Effector memory CD8-positive, alpha-beta T cell (primary cell): ENCODE measurements at regions not wholly inside any gene's neighbourhood (a gene's known extent, or its start where the extent isn't known, plus 50 kb on each side); places are given as distances from the start of the nearest gene placed in this dataset.

Experiments
- ATAC-seq: fragments of 150-1000 bp; cut with Tn5 transposase; replicated peaks from 2 replicates; pipeline ENCODE4 v1.10.0; 2021; ENCODE audit warnings: mild to moderate bottlenecking, moderate library complexity
- DNase-seq, 3 experiments: peaks; one replicate each; pipeline ENCODE4 v3.0.0; 2021
- H3K27ac Mint-ChIP-seq, 2 donors: one replicate each; pipeline ENCODE4 v1.8.0; 2022; ENCODE audit warnings: mild to moderate bottlenecking in 2 of 2, mixed read lengths in 2 of 2, moderate library complexity in 2 of 2
- H3K27me3 Mint-ChIP-seq, 2 donors: one replicate each; pipeline ENCODE4 v1.8.0; 2022; ENCODE audit warnings: mixed read lengths in 2 of 2
- H3K36me3 Mint-ChIP-seq: one replicate; pipeline ENCODE4 v1.8.0; 2022; ENCODE audit warnings: mild to moderate bottlenecking, moderate library complexity, mixed read lengths; ENCODE audit not compliant: insufficient read depth
- H3K4me1 Mint-ChIP-seq, 2 donors: one replicate each; pipeline ENCODE4 v1.8.0; 2022; ENCODE audit warnings: low read depth in 2 of 2, mixed read lengths in 2 of 2
- H3K4me3 Mint-ChIP-seq, 2 donors: one replicate each; pipeline ENCODE4 v1.8.0; 2022; ENCODE audit warnings: mild to moderate bottlenecking in 2 of 2, mixed read lengths in 2 of 2, moderate library complexity in 2 of 2
- H3K9me3 Mint-ChIP-seq, 2 donors: one replicate each; pipeline ENCODE4 v1.8.0; 2022; ENCODE audit warnings: mixed read lengths in 2 of 2

DNA sequence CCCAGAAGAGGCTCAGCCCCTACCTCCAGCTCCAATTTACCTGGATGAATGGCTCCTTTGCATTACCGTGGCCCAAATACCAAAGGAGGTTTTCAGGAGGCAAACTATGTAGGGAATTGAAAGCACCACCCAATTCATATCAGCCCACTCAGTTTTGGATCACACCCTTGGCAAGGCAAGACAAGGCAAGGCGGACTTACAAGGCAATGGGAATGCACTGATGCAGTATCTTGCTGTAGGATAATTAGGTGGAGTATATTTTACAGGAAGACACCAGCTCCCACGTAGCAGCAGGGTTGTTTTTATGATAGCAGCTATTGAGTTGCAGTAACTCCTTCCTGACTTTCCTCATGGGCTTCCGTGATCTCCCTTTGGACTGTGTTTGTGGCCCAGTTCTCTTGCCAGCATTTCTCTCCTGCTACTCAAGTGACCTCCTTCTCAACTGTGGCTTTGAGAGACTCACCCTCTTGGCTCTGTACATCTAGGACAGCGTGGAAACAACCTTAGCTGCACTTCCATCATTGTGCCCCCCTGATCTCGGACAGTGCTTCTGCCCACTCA, 935.9 kb downstream of the EFNB2 start:
- no peak overlapping the region for H3K27ac Mint-ChIP-seq
- ATAC-seq = no peak
- H3K9me3 Mint-ChIP-seq = peaks cover 18 to 36% of the 10 kb centered on the region in 2 donors
- no peaks in the 10 kb centered on the region for H3K4me1 Mint-ChIP-seq
- no peaks in the 10 kb centered on the region for H3K27me3 Mint-ChIP-seq
- H3K36me3 Mint-ChIP-seq = no peaks in the 10 kb centered on the region
- H3K4me3 Mint-ChIP-seq = no peak overlapping the region
- no peak for DNase-seq

DNA sequence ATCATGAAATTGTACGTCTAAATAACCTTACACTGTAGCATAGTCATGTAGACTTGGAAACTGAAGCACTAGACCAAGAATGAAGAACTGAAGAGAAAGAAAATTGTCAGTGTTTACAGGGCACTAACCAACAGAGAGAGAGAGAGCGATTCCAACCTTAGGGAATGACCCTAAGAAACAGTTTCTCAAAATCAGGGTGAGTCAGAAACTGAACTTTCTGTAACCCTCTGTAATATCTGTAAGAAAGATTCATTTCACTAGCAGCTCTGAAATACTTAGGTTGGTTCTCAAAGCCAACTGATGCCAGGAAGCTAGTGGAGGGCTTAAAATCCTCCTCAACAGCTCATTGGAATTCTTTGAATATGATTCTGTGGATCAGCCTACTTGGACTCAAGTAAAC, 936.9 kb downstream of the EFNB2 start:
- Mint-ChIP-seq H3K4me1 (no peaks in the 10 kb centered on the region), H3K27me3 (no peaks in the 10 kb centered on the region)

DNA sequence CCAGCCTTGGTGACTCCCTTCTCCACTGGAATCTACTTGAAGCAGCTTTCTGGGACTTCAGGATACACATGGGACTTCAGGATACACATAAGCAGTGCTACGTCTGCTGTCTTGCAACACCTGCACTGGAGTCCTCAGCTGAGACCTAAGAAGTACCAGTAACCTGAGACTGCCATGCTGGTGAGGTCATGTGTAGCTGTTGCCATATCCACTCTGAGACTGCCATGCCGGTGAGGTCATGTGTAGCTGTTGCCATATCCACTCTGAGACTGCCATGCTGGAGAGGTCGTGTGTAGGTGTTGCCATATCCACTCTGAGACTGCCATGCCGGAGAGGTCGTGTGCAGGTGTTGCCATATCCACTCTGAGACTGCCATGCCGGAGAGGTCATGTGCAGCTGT, 937.9 kb downstream of the EFNB2 start:
- no peaks in the 10 kb centered on the region for H3K36me3 Mint-ChIP-seq
- H3K4me3 Mint-ChIP-seq = no peak overlapping the region
- peaks cover 11 to 28% of the 10 kb centered on the region in 2 donors for H3K9me3 Mint-ChIP-seq
- H3K27me3 Mint-ChIP-seq = no peaks in the 10 kb centered on the region
- H3K27ac Mint-ChIP-seq = no peak overlapping the region
- DNase-seq = no peak
- no peaks in the 10 kb centered on the region for H3K4me1 Mint-ChIP-seq
- no peak for ATAC-seq

More for the DNA sequence above, 936.9 kb downstream of the EFNB2 start:
- no peak overlapping the region for H3K27ac Mint-ChIP-seq
- no peaks in the 10 kb centered on the region for H3K36me3 Mint-ChIP-seq
- peaks cover 14 to 36% of the 10 kb centered on the region in 2 donors for H3K9me3 Mint-ChIP-seq
- DNase-seq (no peak), ATAC-seq (no peak)
- no peak overlapping the region for H3K4me3 Mint-ChIP-seq

DNA sequence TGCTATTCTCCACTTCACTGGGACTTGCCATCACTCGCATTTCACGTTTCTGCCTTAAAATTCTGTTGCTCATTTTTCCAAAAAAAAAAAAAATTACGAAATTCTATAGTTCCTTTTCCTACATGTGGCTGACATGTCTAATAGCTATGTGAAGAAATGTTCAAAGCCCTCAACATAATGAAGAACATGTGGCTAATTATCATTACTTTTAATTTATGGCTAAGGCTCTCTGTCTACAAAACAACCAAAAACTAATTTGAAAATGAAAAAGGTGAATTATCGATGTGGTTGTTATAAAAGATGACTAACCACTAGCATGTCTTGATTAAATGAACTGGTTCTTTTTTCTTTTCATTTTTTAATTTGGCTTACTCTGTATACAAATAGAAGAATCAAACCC, 940.0 kb downstream of the EFNB2 start:
- no peak for DNase-seq
- Mint-ChIP-seq H3K9me3 (peaks cover 11 to 18% of the 10 kb centered on the region in 2 donors), H3K4me1 (no peaks in the 10 kb centered on the region), H3K4me3 (no peak overlapping the region), H3K27me3 (no peaks in the 10 kb centered on the region), H3K36me3 (no peaks in the 10 kb centered on the region), H3K27ac (no peak overlapping the region)
- no peak for ATAC-seq

DNA sequence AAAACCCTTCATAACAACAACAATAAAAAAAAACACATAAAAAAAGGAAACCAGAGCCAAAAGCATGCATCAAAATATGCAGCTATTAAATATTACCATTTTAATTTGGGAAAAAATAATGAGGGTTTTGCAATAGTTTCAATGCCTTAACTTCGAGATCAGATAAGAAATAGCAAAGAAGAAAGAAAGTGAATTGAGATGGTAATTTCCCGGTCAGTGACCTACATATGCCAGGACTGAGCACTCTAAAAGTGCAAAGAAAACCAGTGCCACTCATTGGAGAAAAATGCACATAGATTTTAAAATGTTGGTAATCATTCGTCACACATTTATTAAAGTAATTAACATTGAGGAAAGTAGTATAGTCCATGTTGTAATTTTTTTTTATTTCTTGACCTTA, 944.2 kb downstream of the EFNB2 start:
- DNase-seq (no peak), ATAC-seq (no peak)
- no peaks in the 10 kb centered on the region for H3K4me1 Mint-ChIP-seq
- no peaks in the 10 kb centered on the region for H3K9me3 Mint-ChIP-seq
- H3K36me3 Mint-ChIP-seq = no peaks in the 10 kb centered on the region
- no peaks in the 10 kb centered on the region for H3K27me3 Mint-ChIP-seq
- no peak overlapping the region for H3K27ac Mint-ChIP-seq
- H3K4me3 Mint-ChIP-seq = no peak overlapping the region

DNA sequence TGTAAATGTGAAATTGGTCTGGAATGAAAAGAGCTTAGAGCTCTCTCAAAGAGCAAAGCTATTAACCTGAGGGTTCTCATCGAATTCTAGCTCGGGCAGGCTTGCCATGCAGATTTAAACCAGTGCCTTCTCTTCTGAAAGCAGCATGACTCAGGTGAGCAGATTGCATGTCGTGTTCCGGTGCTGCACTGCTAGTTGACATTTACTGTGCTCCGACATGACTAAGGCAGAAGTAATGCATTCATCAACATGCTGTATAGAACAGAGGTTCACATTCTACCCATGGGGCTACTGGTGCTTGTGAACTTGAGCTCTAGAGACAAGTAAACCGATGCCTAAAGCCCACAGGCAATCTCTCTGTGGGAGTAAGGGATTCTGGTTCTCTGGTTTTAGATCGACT, 947.7 kb downstream of the EFNB2 start:
- Mint-ChIP-seq H3K9me3 (peaks cover 0 to 3% of the 10 kb centered on the region in 2 donors), H3K27me3 (no peaks in the 10 kb centered on the region), H3K4me1 (no peaks in the 10 kb centered on the region), H3K27ac (no peak overlapping the region), H3K4me3 (no peak overlapping the region), H3K36me3 (no peaks in the 10 kb centered on the region)
- DNase-seq (no peak), ATAC-seq (no peak)

DNA sequence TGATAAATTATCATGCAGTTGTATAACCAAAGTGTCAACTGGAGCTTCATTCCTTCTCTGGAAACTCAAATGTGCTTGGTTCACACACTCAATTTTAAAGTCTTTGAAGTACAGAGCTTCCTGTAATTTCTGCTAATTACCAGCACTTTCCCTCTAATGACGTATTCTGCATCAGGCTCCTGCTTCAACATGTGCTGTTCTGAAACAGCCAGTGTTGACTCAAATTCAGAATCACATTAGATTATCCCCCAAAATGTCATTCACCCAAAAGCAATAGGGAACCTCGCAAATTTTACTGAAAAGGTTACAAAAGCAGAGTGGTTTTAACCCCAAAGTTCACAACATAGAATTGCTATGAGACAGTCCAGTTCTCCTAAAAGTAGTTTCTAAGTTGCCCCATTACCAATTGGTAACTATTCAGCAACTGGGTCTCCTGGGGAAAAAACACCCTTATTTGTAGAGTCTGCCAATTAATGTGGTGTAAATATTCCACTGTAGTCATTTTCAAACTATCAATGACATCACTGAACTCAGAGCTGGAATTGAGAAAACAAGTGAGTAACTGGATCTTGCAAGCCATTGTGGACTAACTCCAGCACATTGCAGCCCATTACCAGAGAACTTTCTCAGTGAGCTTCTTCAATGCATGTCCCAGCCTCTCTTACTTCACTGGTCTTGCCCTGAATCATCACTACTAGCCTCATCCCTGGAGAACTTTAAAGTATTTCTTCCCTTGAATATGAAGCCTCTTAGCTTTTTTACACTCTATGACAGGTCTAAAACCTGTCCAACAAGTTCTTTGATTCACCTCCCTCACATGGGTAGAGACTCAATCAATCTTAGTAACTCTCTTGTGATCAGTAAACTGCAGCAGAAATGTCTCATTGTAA, 955.4 kb downstream of the EFNB2 start:
- H3K36me3 Mint-ChIP-seq = no peaks in the 10 kb centered on the region
- no peaks in the 10 kb centered on the region for H3K27me3 Mint-ChIP-seq
- H3K9me3 Mint-ChIP-seq = peaks cover 8 to 13% of the 10 kb centered on the region in 2 donors
- H3K4me3 Mint-ChIP-seq = no peak overlapping the region
- no peak overlapping the region for H3K27ac Mint-ChIP-seq
- no peak for ATAC-seq
- no peak for DNase-seq
- no peaks in the 10 kb centered on the region for H3K4me1 Mint-ChIP-seq

DNA sequence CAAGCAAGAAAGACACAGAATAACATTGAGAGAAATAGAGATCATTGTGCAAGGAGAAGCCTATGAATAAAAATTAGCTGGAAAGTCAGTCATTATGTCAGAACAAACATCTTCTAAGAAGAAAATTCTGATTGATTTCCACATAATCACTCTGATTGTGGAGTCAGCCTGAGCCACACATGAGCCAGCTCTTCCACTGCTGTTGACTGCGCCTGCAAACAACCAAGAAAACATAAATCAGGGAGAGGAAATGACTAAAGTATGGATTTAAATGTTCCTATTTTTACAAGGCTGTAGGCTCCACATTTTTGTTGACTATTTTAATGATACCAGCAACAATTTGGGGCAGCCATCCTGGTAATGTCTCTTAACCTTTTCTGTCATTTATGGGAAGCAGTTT, 962.3 kb downstream of the EFNB2 start:
- H3K27me3 Mint-ChIP-seq = no peaks in the 10 kb centered on the region
- H3K36me3 Mint-ChIP-seq = no peaks in the 10 kb centered on the region
- peaks cover 0 to 9% of the 10 kb centered on the region in 2 donors for H3K9me3 Mint-ChIP-seq
- no peak overlapping the region for H3K27ac Mint-ChIP-seq
- DNase-seq = no peak
- no peak overlapping the region for H3K4me3 Mint-ChIP-seq
- H3K4me1 Mint-ChIP-seq = no peaks in the 10 kb centered on the region
- ATAC-seq = no peak

DNA sequence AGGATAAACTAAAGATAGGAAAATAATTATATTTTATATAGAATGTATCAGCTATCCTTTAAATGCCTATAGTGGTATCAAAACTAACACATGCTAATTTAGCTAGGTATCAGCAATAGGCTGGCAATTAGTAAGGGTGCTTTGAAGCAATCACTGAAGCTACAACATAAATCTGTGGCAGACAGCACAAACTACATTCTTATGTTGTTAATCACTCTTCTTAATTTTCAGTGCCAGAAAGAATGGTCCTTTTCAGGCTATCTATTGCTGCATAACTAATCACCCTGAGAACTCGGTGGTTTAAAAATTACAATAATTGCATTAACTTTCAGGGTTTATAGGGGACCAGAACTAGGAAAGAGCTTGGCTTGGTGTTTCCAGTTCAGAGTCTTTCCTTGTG, 963.1 kb downstream of the EFNB2 start:
- H3K4me1 Mint-ChIP-seq = no peaks in the 10 kb centered on the region
- H3K27ac Mint-ChIP-seq = no peak overlapping the region
- H3K9me3 Mint-ChIP-seq = peaks cover 0 to 12% of the 10 kb centered on the region in 2 donors
- ATAC-seq = no peak
- no peak overlapping the region for H3K4me3 Mint-ChIP-seq
- no peaks in the 10 kb centered on the region for H3K27me3 Mint-ChIP-seq
- no peak for DNase-seq
- no peaks in the 10 kb centered on the region for H3K36me3 Mint-ChIP-seq

DNA sequence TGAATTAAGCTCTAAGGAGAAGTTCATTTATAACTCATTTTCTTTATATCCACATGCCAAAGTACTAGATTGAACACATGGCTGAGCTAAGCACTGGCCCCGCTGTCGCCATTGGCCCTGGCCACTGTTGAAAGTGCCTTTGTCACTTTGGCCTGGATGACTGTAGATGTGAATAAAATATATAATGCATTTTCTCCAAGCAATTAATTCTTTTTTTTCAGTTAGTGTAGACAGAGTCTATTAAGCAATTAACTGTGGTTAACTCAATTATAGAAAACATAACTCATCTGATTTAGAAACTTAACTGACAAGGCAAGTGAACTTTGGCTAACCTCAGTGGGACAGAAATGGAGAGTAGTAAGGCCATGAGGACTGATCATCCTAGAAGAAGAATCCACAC, 965.6 kb downstream of the EFNB2 start:
- H3K4me3 Mint-ChIP-seq = no peak overlapping the region
- no peak overlapping the region for H3K27ac Mint-ChIP-seq
- DNase-seq = no peak
- H3K4me1 Mint-ChIP-seq = no peaks in the 10 kb centered on the region
- no peaks in the 10 kb centered on the region for H3K27me3 Mint-ChIP-seq
- no peak for ATAC-seq
- peaks cover 0 to 12% of the 10 kb centered on the region in 2 donors for H3K9me3 Mint-ChIP-seq
- no peaks in the 10 kb centered on the region for H3K36me3 Mint-ChIP-seq

DNA sequence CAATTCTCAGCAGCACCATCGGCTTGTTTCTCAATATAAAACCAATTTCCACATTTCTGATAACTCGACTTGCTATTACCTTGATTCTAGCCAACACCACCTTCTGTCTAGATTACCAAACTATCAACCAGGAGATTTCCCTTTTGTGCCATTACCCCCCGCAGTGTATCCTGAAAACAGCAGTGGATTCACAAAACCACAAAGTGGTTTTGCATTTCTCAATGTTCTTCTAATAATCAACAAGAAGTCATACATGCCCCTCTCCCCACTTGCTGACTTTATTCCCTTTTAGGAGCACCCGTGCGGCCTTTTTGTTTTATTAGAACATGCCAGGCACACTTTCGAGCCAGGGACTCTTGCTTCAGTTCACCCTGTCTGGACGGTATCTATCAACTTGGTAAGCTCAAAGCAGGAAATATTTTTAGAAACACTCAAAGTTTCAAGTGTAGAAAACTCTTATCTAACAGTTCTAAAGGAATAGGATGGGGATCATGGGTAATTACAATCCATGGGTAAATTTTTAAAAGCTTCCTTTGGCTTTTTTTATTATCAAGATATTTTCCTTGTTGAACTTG, 967.4 kb downstream of the EFNB2 start:
- H3K36me3 Mint-ChIP-seq = no peaks in the 10 kb centered on the region
- no peaks in the 10 kb centered on the region for H3K4me1 Mint-ChIP-seq
- no peaks in the 10 kb centered on the region for H3K27me3 Mint-ChIP-seq
- ATAC-seq = no peak
- H3K9me3 Mint-ChIP-seq = peaks cover 0 to 9% of the 10 kb centered on the region in 2 donors
- H3K27ac Mint-ChIP-seq = no peak overlapping the region
- H3K4me3 Mint-ChIP-seq = no peak overlapping the region
- DNase-seq = no peak

DNA sequence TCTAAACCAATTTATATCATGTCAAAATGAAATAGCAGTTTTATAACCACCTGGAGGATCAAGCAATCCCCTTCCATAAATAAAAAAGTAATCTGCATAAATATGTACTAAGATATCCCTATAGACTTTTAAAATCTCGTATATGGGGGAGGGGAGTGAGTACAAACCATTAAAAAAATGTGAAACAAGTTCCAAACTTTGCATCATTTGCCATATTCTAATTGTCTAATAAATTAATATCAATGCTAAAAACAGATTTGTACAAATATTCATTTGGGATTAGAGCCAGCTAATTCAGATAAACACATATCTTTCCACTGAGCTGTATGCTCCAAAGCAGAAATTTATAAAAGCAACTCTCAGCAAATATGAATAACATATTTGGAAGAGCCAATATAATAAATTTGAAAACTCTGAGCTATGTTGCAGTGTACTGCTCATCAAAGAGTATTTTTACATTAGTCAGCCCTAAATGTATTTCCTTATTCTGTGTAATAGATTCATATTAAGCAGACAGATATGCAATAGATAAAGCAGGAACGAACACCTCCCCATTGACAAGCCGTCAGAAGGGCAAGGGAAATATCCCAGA, 970.2 kb downstream of the EFNB2 start:
- no peaks in the 10 kb centered on the region for H3K4me1 Mint-ChIP-seq
- H3K27me3 Mint-ChIP-seq = no peaks in the 10 kb centered on the region
- ATAC-seq (no peak), DNase-seq (no peak)
- peaks cover 0 to 9% of the 10 kb centered on the region in 2 donors for H3K9me3 Mint-ChIP-seq
- no peak overlapping the region for H3K4me3 Mint-ChIP-seq
- H3K27ac Mint-ChIP-seq = no peak overlapping the region
- H3K36me3 Mint-ChIP-seq = no peaks in the 10 kb centered on the region

DNA sequence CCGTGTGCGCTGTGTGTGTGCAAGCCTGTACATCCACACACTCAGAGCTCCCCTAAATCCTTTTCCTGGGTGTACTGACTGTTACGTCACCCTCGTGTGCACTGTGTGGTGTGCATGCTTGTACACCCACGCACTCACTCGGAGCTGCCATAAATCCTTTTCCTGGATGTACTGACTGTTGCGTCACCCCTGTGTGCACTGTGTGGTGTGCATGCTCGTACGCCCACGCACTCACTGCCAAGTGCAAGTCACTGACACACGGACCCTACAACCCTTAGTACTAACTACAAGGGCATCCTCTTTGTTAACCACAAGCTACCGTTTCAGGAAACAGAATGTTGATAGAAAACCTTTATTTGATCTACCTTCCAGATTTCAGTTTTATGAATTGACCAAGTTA, 983.4 kb downstream of the EFNB2 start:
- H3K27ac Mint-ChIP-seq = no peak overlapping the region
- H3K9me3 Mint-ChIP-seq = peaks cover 2 to 7% of the 10 kb centered on the region in 2 donors
- no peaks in the 10 kb centered on the region for H3K36me3 Mint-ChIP-seq
- no peaks in the 10 kb centered on the region for H3K27me3 Mint-ChIP-seq
- ATAC-seq (no peak), DNase-seq (no peak)
- H3K4me3 Mint-ChIP-seq = no peak overlapping the region
- no peaks in the 10 kb centered on the region for H3K4me1 Mint-ChIP-seq

DNA sequence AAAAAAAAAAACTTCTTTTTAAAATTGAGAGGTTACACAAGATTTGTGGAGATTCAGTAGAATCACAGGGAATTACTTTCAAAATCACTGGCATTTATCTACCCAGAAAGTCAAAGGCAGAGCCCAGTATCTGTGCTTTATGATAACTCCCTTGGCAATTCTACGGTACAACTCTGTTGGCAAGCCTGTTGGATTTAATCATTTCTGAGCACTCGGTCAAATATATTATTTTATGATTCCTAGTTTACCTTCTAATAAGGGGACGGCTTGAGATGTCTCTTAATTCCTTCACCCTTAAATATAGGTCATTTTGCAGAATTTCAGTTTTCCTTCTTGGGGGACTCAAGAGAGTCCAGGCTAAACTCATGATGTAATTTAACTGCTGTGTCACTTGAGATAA, 987.6 kb downstream of the EFNB2 start:
- ATAC-seq (no peak), DNase-seq (no peak)
- Mint-ChIP-seq H3K9me3 (no peaks in the 10 kb centered on the region), H3K27ac (no peak overlapping the region), H3K36me3 (no peaks in the 10 kb centered on the region), H3K4me1 (no peaks in the 10 kb centered on the region), H3K4me3 (no peak overlapping the region), H3K27me3 (no peaks in the 10 kb centered on the region)
